Mesendoderm (in vitro differentiated cells): ENCODE measurements at regions not wholly inside any gene's neighbourhood (a gene's known extent, or its start where the extent isn't known, plus 50 kb on each side); places are given as distances from the start of the nearest gene placed in this dataset.

Experiments
- DNase-seq: peaks from one replicate; pipeline ENCODE4 v3.0.0; 2013
- H2AK5ac ChIP-seq: 2 replicates; pipeline ENCODE4 v1.6.1; 2013; ENCODE audit warnings: low read length, inconsistent platforms
- H2BK120ac ChIP-seq: 2 replicates; pipeline ENCODE4 v1.6.1; 2013; ENCODE audit warnings: low read depth, mild to moderate bottlenecking, low read length, moderate library complexity, mixed read lengths
- H2BK15ac ChIP-seq: replicated peaks from 2 replicates; pipeline ENCODE4 v1.6.1; 2013; ENCODE audit warnings: low read depth, mild to moderate bottlenecking, moderate library complexity
- H2BK5ac ChIP-seq: 2 replicates; pipeline ENCODE4 v1.6.1; 2013; ENCODE audit warnings: low read length, inconsistent platforms
- H3K18ac ChIP-seq: 2 replicates; pipeline ENCODE4 v1.6.1; 2013; ENCODE audit warnings: mild to moderate bottlenecking, low read length, mixed read lengths
- H3K23ac ChIP-seq: one replicate; pipeline ENCODE4 v1.6.1; 2013; ENCODE audit warnings: low read length
- H3K27ac ChIP-seq: 2 replicates; pipeline ENCODE4 v1.5.1; 2013; ENCODE audit warnings: low read depth, mild to moderate bottlenecking, inconsistent platforms, low read length, moderate library complexity
- H3K27me3 ChIP-seq: 2 replicates; pipeline ENCODE4 v1.6.1; 2013; ENCODE audit warnings: low read length, control low read depth, mild to moderate bottlenecking, inconsistent platforms; ENCODE audit not compliant: insufficient read depth, poor library complexity
- H3K36me3 ChIP-seq: 2 replicates; pipeline ENCODE4 v1.6.1; 2013; ENCODE audit warnings: low read length, inconsistent platforms; ENCODE audit not compliant: control insufficient read depth, insufficient read depth
- H3K4ac ChIP-seq: one replicate; pipeline ENCODE4 v1.6.1; 2013; ENCODE audit warnings: low read depth, mild to moderate bottlenecking, low read length, moderate library complexity
- H3K4me1 ChIP-seq: 2 replicates; pipeline ENCODE4 v1.6.1; 2013; ENCODE audit warnings: low read depth, low read length, inconsistent platforms; ENCODE audit not compliant: control insufficient read depth
- H3K4me2 ChIP-seq: 2 replicates; pipeline ENCODE4 v1.6.1; 2013; ENCODE audit warnings: low read length
- H3K4me3 ChIP-seq: 2 replicates; pipeline ENCODE4 v1.5.1; 2013; ENCODE audit warnings: mild to moderate bottlenecking, low read length
- H3K56ac ChIP-seq: one replicate; pipeline ENCODE4 v1.6.1; 2013; ENCODE audit warnings: low read length
- H3K79me1 ChIP-seq: 2 replicates; pipeline ENCODE4 v1.6.1; 2013; ENCODE audit warnings: low read length, inconsistent platforms
- H3K79me2 ChIP-seq: 2 replicates; pipeline ENCODE4 v1.6.1; 2013; ENCODE audit warnings: mild to moderate bottlenecking, low read length; ENCODE audit not compliant: control insufficient read depth, insufficient read depth
- H3K9ac ChIP-seq: 2 replicates; pipeline ENCODE4 v1.6.1; 2013; ENCODE audit warnings: low read length, inconsistent platforms
- H4K5ac ChIP-seq: one replicate; pipeline ENCODE4 v1.6.1; 2013; ENCODE audit warnings: low read length
- H4K8ac ChIP-seq: one replicate; pipeline ENCODE4 v1.6.1; 2013; ENCODE audit warnings: low read depth, mild to moderate bottlenecking, control low read depth, low read length, moderate library complexity
- WGBS: extraction: QIAGEN DNeasy Blood & Tissue Kit; methylation state at CpG from one replicate; pipeline ENCODE4 v1.1.7; 2013; ENCODE audit warnings: low lambda C conversion rate, missing lambda C conversion rate; ENCODE audit not compliant: insufficient coverage; ENCODE audit errors: extremely low coverage; 5-methylcytosine and 5-hydroxymethylcytosine counted together

- Histone ChIP-seq H3K4me2 (no peak overlapping the region), H3K18ac (no peak overlapping the region), H2BK120ac (no peak overlapping the region), H2BK5ac (no peak overlapping the region), H3K79me2 (no peaks in the 10 kb centered on the region), H3K4me3 (no peak overlapping the region), H4K8ac (no peak overlapping the region), H4K5ac (no peak overlapping the region), H3K23ac (no peak overlapping the region), H2BK15ac (no peak overlapping the region), H3K79me1 (no peaks in the 10 kb centered on the region), H2AK5ac (no peak overlapping the region), H3K36me3 (no peaks in the 10 kb centered on the region), H3K4ac (no peak overlapping the region), H3K27ac (no peak overlapping the region), H3K4me1 (no peaks in the 10 kb centered on the region), H3K56ac (no peak overlapping the region), H3K9ac (no peak overlapping the region), H3K27me3 (no peaks in the 10 kb centered on the region)
- no peak for DNase-seq
- no CpG with 5 or more reads among the region's 10 CpGs for WGBS
These were observed 248.9 kb downstream of the ENGASE start for GRCh38 chr17:79323566-79323965.

GRCh38 chr17:79322211-79323123 is 247.8 kb downstream of the ENGASE start:
- no peak overlapping the region for H3K4me2 ChIP-seq
- no peak for DNase-seq
- no peak overlapping the region for H3K27ac ChIP-seq
- H3K36me3 ChIP-seq: no peaks in the 10 kb centered on the region
- no peaks in the 10 kb centered on the region for H3K27me3 ChIP-seq
- no peak overlapping the region for H3K4ac ChIP-seq
- H3K23ac ChIP-seq: no peak overlapping the region
- H3K4me3 ChIP-seq: no peak overlapping the region
- no peaks in the 10 kb centered on the region for H3K79me2 ChIP-seq
- no CpG with 5 or more reads among the region's 14 CpGs for WGBS
- H4K8ac ChIP-seq: no peak overlapping the region
- H2BK5ac ChIP-seq: no peak overlapping the region
- H3K18ac ChIP-seq: no peak overlapping the region
- no peaks in the 10 kb centered on the region for H3K79me1 ChIP-seq
- H3K56ac ChIP-seq: no peak overlapping the region
- no peak overlapping the region for H2AK5ac ChIP-seq
- H3K4me1 ChIP-seq: no peaks in the 10 kb centered on the region
- no peak overlapping the region for H4K5ac ChIP-seq
- H2BK15ac ChIP-seq: no peak overlapping the region
- H3K9ac ChIP-seq: no peak overlapping the region
- no peak overlapping the region for H2BK120ac ChIP-seq

DNA sequence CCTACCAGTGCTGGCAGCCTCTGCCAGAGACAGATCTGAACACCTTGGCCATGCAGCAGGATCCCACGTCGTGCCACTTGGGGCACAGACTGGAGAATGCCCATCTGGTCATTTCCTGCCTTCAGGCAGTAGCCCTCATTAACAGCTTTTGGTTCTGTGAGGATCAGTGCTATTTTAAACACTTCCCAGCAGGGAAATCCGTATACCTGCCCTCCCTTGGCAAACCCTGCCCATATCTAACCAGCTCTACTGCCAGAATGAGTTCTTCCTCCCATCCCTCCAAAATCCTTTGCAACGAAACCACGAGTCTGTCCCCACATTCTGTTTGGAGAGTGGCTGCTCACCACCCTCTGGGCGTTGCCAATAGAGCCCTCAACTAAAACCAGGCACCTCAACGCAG is 245.7 kb downstream of the ENGASE start:
- H3K27ac ChIP-seq: no peak overlapping the region
- no peak overlapping the region for H3K4me3 ChIP-seq
- WGBS: no CpG with 5 or more reads among the region's 7 CpGs
- no peak overlapping the region for H2AK5ac ChIP-seq
- H3K36me3 ChIP-seq: no peaks in the 10 kb centered on the region
- no peak overlapping the region for H2BK5ac ChIP-seq
- H4K5ac ChIP-seq: no peak overlapping the region
- H3K18ac ChIP-seq: no peak overlapping the region
- no peak overlapping the region for H2BK15ac ChIP-seq
- no peak overlapping the region for H3K4ac ChIP-seq
- H3K56ac ChIP-seq: no peak overlapping the region
- H3K79me2 ChIP-seq: no peaks in the 10 kb centered on the region
- no peaks in the 10 kb centered on the region for H3K27me3 ChIP-seq
- H3K79me1 ChIP-seq: no peaks in the 10 kb centered on the region
- H2BK120ac ChIP-seq: no peak overlapping the region
- DNase-seq: no peak
- H3K4me1 ChIP-seq: no peaks in the 10 kb centered on the region
- H3K23ac ChIP-seq: no peak overlapping the region
- H3K9ac ChIP-seq: no peak overlapping the region
- H4K8ac ChIP-seq: no peak overlapping the region
- no peak overlapping the region for H3K4me2 ChIP-seq

DNA sequence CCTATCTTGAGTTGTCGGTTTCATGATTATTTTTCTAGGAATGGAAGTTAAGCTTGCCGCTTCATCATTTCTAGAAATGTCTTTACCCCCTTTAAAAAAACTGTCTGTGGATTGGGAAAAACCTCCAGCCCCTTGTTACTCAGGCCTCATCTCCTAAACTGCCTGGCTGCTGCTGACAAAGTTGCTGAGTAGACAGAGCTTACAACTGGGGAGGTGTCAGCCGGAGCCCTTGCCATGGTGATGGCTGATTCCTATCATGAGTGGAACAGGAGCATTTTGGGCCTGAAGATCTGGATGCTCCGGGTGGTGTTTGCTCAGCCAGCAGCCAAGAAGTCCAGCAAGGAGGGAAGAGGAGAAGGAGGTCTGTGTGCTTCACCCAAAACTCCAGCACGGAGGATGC is 243.3 kb downstream of the ENGASE start:
- H3K4me3 ChIP-seq: no peak overlapping the region
- no peak overlapping the region for H3K9ac ChIP-seq
- no peak overlapping the region for H3K56ac ChIP-seq
- no CpG with 5 or more reads among the region's 5 CpGs for WGBS
- H3K79me2 ChIP-seq: no peaks in the 10 kb centered on the region
- H3K4me1 ChIP-seq: no peaks in the 10 kb centered on the region
- H4K8ac ChIP-seq: no peak overlapping the region
- H4K5ac ChIP-seq: no peak overlapping the region
- H3K4me2 ChIP-seq: no peak overlapping the region
- no peak overlapping the region for H2BK15ac ChIP-seq
- no peak overlapping the region for H3K27ac ChIP-seq
- no peak overlapping the region for H3K4ac ChIP-seq
- H3K18ac ChIP-seq: no peak overlapping the region
- no peaks in the 10 kb centered on the region for H3K36me3 ChIP-seq
- H3K27me3 ChIP-seq: no peaks in the 10 kb centered on the region
- H2BK120ac ChIP-seq: no peak overlapping the region
- no peaks in the 10 kb centered on the region for H3K79me1 ChIP-seq
- no peak for DNase-seq
- H3K23ac ChIP-seq: no peak overlapping the region
- no peak overlapping the region for H2BK5ac ChIP-seq
- no peak overlapping the region for H2AK5ac ChIP-seq

- no peaks in the 10 kb centered on the region for H3K27me3 ChIP-seq
- H3K4me2 ChIP-seq: no peak overlapping the region
- no peak overlapping the region for H2AK5ac ChIP-seq
- no peak overlapping the region for H2BK5ac ChIP-seq
- H4K5ac ChIP-seq: no peak overlapping the region
- no peak overlapping the region for H3K18ac ChIP-seq
- no peaks in the 10 kb centered on the region for H3K79me1 ChIP-seq
- no peak overlapping the region for H3K56ac ChIP-seq
- no peak overlapping the region for H3K4me3 ChIP-seq
- H3K4ac ChIP-seq: no peak overlapping the region
- H3K9ac ChIP-seq: no peak overlapping the region
- no peaks in the 10 kb centered on the region for H3K79me2 ChIP-seq
- H4K8ac ChIP-seq: no peak overlapping the region
- H3K4me1 ChIP-seq: no peaks in the 10 kb centered on the region
- no peak overlapping the region for H2BK15ac ChIP-seq
- no CpG with 5 or more reads among the region's 6 CpGs for WGBS
- no peak overlapping the region for H3K27ac ChIP-seq
- no peak overlapping the region for H2BK120ac ChIP-seq
- no peak for DNase-seq
- H3K36me3 ChIP-seq: no peaks in the 10 kb centered on the region
- H3K23ac ChIP-seq: no peak overlapping the region
These were observed 242.2 kb downstream of the ENGASE start for GRCh38 chr17:79316805-79317204.
